Cerebellar cortex (tissue), 1 donor: ENCODE measurements at regions not wholly inside any gene's neighbourhood (a gene's known extent, or its start where the extent isn't known, plus 50 kb on each side); places are given as distances from the start of the nearest gene placed in this dataset.

Experiments used
- DNase-seq: peaks from one replicate; pipeline ENCODE4 v3.0.0-alpha.2; 2015; ENCODE audit warnings: low spot score

GRCh38 chr6:54991761-54992330 lies 145.3 kb downstream of the FAM83B start:
- no peak for DNase-seq

- no peak for DNase-seq
These were observed 146.2 kb downstream of the FAM83B start for GRCh38 chr6:54992789-54993188.

- no peak for DNase-seq
These were observed 146.7 kb downstream of the FAM83B start for GRCh38 chr6:54993294-54993693.

GRCh38 chr6:54993948-54994347 lies 147.4 kb downstream of the FAM83B start:
- no peak for DNase-seq

GRCh38 chr6:54998576-54998975 lies 152.0 kb downstream of the FAM83B start:
- DNase-seq = no peak

GRCh38 chr6:55003719-55004430 lies 157.3 kb downstream of the FAM83B start:
- no peak for DNase-seq

- DNase-seq = no peak
These were observed 162.6 kb downstream of the FAM83B start for GRCh38 chr6:55009131-55009530.

- no peak for DNase-seq
These were observed 163.3 kb upstream of the HCRTR2 start for GRCh38 chr6:55011034-55011433.

- DNase-seq = no peak
These were observed 161.9 kb upstream of the HCRTR2 start for GRCh38 chr6:55012454-55012853.

GRCh38 chr6:55014321-55015088 lies 159.8 kb upstream of the HCRTR2 start:
- DNase-seq = no peak

- DNase-seq = no peak
These were observed 158.1 kb upstream of the HCRTR2 start for GRCh38 chr6:55016261-55016660.

- DNase-seq = no peak
These were observed 156.6 kb upstream of the HCRTR2 start for GRCh38 chr6:55017555-55018300.

- DNase-seq = no peak
These were observed 154.7 kb upstream of the HCRTR2 start for GRCh38 chr6:55019591-55019990.

GRCh38 chr6:55023230-55023629 lies 151.1 kb upstream of the HCRTR2 start:
- DNase-seq = no peak

GRCh38 chr6:55033016-55033546 lies 141.2 kb upstream of the HCRTR2 start:
- DNase-seq = no peak

GRCh38 chr6:55034752-55035151 lies 139.6 kb upstream of the HCRTR2 start:
- no peak for DNase-seq

- no peak for DNase-seq
These were observed 134.0 kb upstream of the HCRTR2 start for GRCh38 chr6:55040102-55040848.

GRCh38 chr6:55046869-55047422 lies 127.4 kb upstream of the HCRTR2 start:
- no peak for DNase-seq

- no peak for DNase-seq
These were observed 126.8 kb upstream of the HCRTR2 start for GRCh38 chr6:55047451-55048044.

- DNase-seq = no peak
These were observed 124.4 kb upstream of the HCRTR2 start for GRCh38 chr6:55049866-55050265.

GRCh38 chr6:55052846-55053245 lies 121.5 kb upstream of the HCRTR2 start:
- no peak for DNase-seq
